Muscle of leg (tissue), 3 donors: ENCODE measurements at regions not wholly inside any gene's neighbourhood (a gene's known extent, or its start where the extent isn't known, plus 50 kb on each side); places are given as distances from the start of the nearest gene placed in this dataset.
"Not testable (repeated sequence)": the region's sequence is repeated elsewhere in the genome, so short reads cannot be mapped to it uniquely, and the experiment has no call there.

Experiments used
- DNase-seq: peaks from one replicate; pipeline ENCODE4 v3.0.0; 2013
- H3K27ac ChIP-seq: one replicate; pipeline ENCODE4 v1.5.1; 2013; ENCODE audit warnings: mild to moderate bottlenecking, low read length, control low read depth
- H3K27me3 ChIP-seq: one replicate; pipeline ENCODE4 v1.6.1; 2013; ENCODE audit warnings: low read length; ENCODE audit not compliant: control insufficient read depth, insufficient read depth
- H3K36me3 ChIP-seq: one replicate; pipeline ENCODE4 v1.6.1; 2013; ENCODE audit warnings: low read length; ENCODE audit not compliant: control insufficient read depth, insufficient read depth
- H3K4me1 ChIP-seq: one replicate; pipeline ENCODE4 v1.6.1; 2013; ENCODE audit warnings: low read length; ENCODE audit not compliant: control insufficient read depth, insufficient read depth
- H3K4me3 ChIP-seq: one replicate; pipeline ENCODE4 v1.5.1; 2013; ENCODE audit warnings: low read length, control low read depth
- H3K9me3 ChIP-seq: replicated peaks from 2 replicates; pipeline ENCODE4 v1.6.1; 2013; ENCODE audit warnings: low read depth, low read length; ENCODE audit not compliant: control insufficient read depth
- WGBS: methylation state at CpG from one replicate; pipeline ENCODE4 v1.1.5; 2013; ENCODE audit warnings: missing lambda C conversion rate; ENCODE audit not compliant: insufficient coverage; 5-methylcytosine and 5-hydroxymethylcytosine counted together

- no peak for DNase-seq
- H3K9me3 ChIP-seq, result no peaks in the 10 kb centered on the region
- no peaks in the 10 kb centered on the region for H3K4me1 ChIP-seq
- H3K27ac ChIP-seq, result no peak overlapping the region
- H3K36me3 ChIP-seq, result no peaks in the 10 kb centered on the region
- WGBS, result no CpG with 5 or more reads among the region's 9 CpGs
- no peak overlapping the region for H3K4me3 ChIP-seq
- no peaks in the 10 kb centered on the region for H3K27me3 ChIP-seq
Measured at GRCh38 chr3:193060748-193061546, 143.3 kb upstream of the MB21D2 start.

- Histone ChIP-seq H3K4me3 (no peak overlapping the region), H3K36me3 (no peaks in the 10 kb centered on the region), H3K27me3 (no peaks in the 10 kb centered on the region), H3K4me1 (no peaks in the 10 kb centered on the region), H3K9me3 (no peaks in the 10 kb centered on the region), H3K27ac (no peak overlapping the region)
- no CpG with 5 or more reads among the region's 2 CpGs for WGBS
- DNase-seq, result no peak
Measured at GRCh38 chr3:193068365-193068764, 150.7 kb upstream of the MB21D2 start.

GRCh38 chr3:193069732-193070131 lies 152.1 kb upstream of the MB21D2 start:
- not testable (repeated sequence) for H3K36me3 ChIP-seq, H3K27me3 ChIP-seq, H3K9me3 ChIP-seq, H3K27ac ChIP-seq, H3K4me3 ChIP-seq, DNase-seq, H3K4me1 ChIP-seq
- WGBS, result 82% methylated on average over 2 of the region's 3 CpGs

DNA sequence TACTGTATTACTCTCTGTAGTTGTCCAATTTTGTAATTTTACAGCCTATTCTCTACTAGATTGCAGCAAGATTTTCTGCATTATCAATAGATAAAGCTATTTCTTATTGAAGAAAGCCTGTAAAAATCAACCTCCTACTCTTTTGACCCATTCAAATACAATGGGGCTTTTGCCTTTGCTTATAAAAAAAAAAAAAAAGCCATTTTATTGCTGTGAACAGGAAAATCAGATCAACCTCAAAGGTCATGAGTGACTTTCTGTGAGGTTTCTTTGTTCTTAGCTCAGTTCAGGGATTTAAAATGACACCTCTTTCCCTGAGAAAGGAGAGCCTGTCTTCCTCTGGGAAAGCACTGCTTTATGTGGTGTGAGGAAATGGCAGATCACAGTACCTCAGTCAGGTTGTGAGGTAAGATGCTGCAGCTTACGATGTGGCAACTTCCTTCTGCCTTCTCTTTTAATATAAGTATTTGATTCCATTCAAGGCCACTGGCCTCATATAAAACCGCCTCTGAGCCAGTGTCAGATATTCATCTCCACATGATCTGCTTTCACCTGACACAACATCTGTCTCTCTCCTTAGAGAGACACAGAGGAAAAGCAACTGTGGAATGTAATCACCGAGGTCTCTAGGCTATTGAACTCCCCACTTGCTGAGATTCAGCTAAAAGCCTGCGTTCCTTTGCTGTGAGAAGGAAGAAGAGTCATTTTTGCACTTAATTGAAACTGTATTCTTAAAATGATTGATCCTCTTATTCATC lies 161.5 kb upstream of the MB21D2 start:
- DNase-seq, result no peak
- Histone ChIP-seq H3K36me3 (no peaks in the 10 kb centered on the region), H3K27me3 (no peaks in the 10 kb centered on the region), H3K4me1 (no peaks in the 10 kb centered on the region), H3K9me3 (no peaks in the 10 kb centered on the region), H3K27ac (no peak overlapping the region), H3K4me3 (no peak overlapping the region)
- no CpG with 5 or more reads among the region's 4 CpGs for WGBS

DNA sequence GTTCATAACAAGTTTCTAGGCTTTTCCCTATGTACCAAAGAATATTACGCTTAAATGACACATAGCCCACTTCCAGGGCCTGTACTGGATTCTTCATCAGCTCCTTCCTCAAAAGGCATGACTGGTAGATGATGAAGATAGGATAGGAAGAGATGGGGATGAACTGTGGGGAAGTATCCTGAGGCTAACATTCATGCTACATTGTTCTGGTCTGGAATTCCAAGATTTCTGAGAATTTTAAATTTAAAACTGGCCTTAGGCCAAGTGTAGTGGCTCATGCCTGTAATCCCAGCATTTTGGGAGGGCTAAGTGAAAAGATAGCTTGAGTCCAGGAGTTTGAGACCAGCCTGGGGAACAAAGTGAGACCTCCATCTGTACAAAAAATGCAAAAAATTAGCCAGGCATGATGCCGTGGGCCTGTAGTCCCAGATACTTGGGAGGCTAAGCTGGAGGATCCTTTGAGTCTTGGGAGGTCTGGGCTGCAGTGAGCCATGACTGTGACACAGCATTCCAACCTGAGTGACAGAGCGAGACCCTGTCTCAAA lies 160.1 kb upstream of the PLAAT1 start:
- Histone ChIP-seq H3K27me3 (no peaks in the 10 kb centered on the region), H3K27ac (no peak overlapping the region), H3K4me1 (no peaks in the 10 kb centered on the region), H3K9me3 (no peaks in the 10 kb centered on the region), H3K36me3 (no peaks in the 10 kb centered on the region), H3K4me3 (no peak overlapping the region)
- DNase-seq, result no peak
- WGBS, result no CpG with 5 or more reads among the region's 3 CpGs

DNA sequence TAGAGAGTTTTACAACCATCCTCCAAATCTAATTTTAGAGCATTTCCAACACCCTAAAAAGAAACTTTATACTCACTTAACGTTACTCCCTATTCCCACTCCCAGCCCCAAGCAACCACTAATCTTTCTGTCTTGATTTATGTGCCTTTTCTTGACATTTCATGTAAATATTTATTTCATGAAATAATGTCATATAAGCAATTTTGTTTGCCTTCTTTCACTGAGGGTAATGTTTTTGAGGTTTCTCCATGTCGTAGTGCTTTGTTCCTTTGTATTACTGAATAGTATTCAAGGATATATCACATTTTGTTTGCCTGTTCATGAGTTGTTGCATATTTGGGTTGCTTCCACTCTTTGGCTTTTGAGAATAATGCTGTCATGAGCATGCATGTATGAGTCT lies 155.4 kb upstream of the PLAAT1 start:
- H3K4me3 ChIP-seq, result no peak overlapping the region
- no peaks in the 10 kb centered on the region for H3K36me3 ChIP-seq
- WGBS, result no CpG with 5 or more reads among the region's 2 CpGs
- DNase-seq, result no peak
- H3K27me3 ChIP-seq, result no peaks in the 10 kb centered on the region
- H3K9me3 ChIP-seq, result no peaks in the 10 kb centered on the region
- no peak overlapping the region for H3K27ac ChIP-seq
- H3K4me1 ChIP-seq, result no peaks in the 10 kb centered on the region

DNA sequence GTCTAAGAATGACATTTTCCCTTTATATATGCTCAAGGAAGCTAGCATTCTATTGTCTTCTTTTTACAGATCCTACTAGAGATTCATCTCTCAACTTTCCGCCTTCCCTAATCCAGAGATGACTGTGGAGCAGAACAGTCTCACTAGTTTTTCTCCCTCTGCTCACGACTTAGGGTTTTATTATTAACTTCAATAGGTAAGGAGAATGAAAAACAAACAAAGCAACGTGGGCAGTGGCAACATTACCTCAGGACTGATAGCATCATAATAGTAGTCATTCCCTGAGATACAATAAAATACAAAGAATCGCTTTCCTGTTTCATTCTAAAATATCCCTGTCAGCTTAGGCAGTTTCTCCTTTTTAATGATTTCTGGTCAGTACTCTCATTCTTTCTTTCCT lies 154.3 kb upstream of the PLAAT1 start:
- Histone ChIP-seq H3K27me3 (no peaks in the 10 kb centered on the region), H3K36me3 (no peaks in the 10 kb centered on the region), H3K4me1 (no peaks in the 10 kb centered on the region), H3K4me3 (no peak overlapping the region), H3K27ac (no peak overlapping the region), H3K9me3 (no peaks in the 10 kb centered on the region)
- no peak for DNase-seq
- WGBS, result 46% methylated on average over 2 of the region's 4 CpGs

DNA sequence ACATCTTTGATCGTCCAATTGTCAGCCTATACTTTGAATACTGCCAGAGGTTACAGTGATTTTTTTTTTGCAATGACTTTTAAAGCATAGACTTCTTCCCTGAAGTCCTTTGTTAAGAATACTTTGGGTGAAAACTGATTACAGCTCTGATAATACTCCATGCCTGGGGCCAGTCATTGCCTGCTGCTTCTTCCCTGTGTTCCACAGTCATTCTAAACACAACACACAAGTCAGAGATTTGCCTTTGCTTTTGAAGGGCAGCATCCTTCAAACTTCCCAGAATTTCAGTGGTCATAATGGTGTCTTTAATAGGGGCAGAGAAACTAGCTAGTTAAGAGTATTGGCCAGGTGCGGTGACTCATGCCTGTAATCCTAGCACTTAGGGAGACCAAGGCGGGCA lies 153.7 kb upstream of the PLAAT1 start:
- Histone ChIP-seq H3K4me1 (no peaks in the 10 kb centered on the region), H3K36me3 (no peaks in the 10 kb centered on the region), H3K27ac (no peak overlapping the region), H3K27me3 (no peaks in the 10 kb centered on the region), H3K4me3 (no peak overlapping the region), H3K9me3 (no peaks in the 10 kb centered on the region)
- DNase-seq, result no peak
- no CpG with 5 or more reads among the region's 3 CpGs for WGBS

- no peak for DNase-seq
- H3K36me3 ChIP-seq, result no peaks in the 10 kb centered on the region
- 52% methylated on average over 4 of the region's 4 CpGs for WGBS
- no peak overlapping the region for H3K27ac ChIP-seq
- H3K9me3 ChIP-seq, result no peaks in the 10 kb centered on the region
- no peaks in the 10 kb centered on the region for H3K27me3 ChIP-seq
- H3K4me1 ChIP-seq, result no peaks in the 10 kb centered on the region
- H3K4me3 ChIP-seq, result no peak overlapping the region
Measured at GRCh38 chr3:193095366-193095765, 145.7 kb upstream of the PLAAT1 start.

- peaks cover 2% of the 10 kb centered on the region for H3K9me3 ChIP-seq
- H3K4me1 ChIP-seq, result no peaks in the 10 kb centered on the region
- H3K27me3 ChIP-seq, result no peaks in the 10 kb centered on the region
- DNase-seq, result no peak
- H3K27ac ChIP-seq, result no peak overlapping the region
- WGBS, result 75% methylated on average over 1 of the region's 2 CpGs
- H3K36me3 ChIP-seq, result no peaks in the 10 kb centered on the region
- no peak overlapping the region for H3K4me3 ChIP-seq
Measured at GRCh38 chr3:193096076-193096475, 144.9 kb upstream of the PLAAT1 start.
